GM18861 (cell line): ENCODE measurements at regions not wholly inside any gene's neighbourhood (a gene's known extent, or its start where the extent isn't known, plus 50 kb on each side); places are given as distances from the start of the nearest gene placed in this dataset.
"Not testable (repeated sequence)": the region's sequence is repeated elsewhere in the genome, so short reads cannot be mapped to it uniquely, and the experiment has no call there.

ENCODE experiments used
- ATAC-seq: cut with Tn5 transposase; IDR thresholded peaks from one replicate; pipeline ENCODE4 v1.9.1; 2021; ENCODE audit not compliant: unreplicated experiment

DNA sequence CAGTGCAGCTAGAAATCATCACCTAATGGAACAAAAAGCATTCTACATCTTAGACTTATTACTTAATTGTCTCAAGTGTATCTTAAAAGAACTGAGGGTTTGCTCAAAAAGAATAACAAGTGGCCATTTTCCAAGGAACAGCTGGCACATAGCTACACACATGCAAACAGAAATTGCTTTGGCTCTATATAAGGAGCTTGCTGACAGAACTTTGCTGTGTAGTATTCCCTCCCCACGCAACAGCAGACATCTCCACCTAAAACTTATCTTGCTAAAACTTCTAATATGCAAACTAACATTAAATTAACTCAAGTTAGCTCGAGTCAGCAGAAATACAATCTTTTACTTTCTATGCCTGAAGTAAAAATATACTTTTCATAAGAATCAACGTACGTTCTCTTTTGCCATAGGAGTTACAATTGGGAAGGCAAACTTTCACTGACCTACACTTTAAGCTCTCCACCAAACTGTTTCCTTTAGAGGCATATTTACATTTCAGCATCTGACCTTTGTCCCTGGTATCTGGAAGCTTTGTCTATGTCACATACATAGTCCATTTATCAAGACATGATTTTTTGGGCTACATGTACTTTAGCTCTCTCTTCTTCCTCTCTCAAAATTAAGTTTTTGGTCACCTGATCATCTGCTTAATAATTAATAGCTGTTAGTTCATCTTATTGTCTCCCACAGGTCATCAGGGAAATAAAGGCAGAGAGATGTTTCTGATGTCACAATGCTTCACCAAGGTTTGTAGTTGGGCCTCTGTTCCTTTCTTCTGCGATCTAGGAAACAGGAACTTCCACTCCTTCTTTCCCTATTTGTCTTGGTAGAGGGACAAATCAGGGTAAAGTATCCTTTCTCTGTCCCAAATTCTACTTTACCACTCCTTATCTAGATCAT is 163.4 kb upstream of the AGTR1 start:
- ATAC-seq: no peak

DNA sequence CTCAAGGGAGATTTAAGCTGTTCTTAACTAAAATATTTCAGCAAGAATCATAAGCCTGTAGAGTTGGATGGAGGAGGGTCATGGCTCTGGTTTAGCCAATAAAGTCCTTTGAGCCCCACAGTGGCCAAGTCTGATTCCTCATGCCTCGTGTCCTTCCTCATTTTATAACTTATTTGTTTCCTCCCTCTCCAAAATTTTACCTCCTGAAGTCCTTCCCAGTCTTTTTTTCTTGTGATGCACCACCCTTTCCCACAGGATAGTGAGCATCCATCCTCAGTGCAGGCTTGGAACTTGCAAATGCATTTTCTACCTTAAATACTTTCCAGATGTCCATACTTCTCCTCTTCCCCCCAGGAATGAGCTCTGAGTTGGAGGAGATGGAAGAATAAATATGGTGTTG is 162.7 kb upstream of the AGTR1 start:
- no peak for ATAC-seq

DNA sequence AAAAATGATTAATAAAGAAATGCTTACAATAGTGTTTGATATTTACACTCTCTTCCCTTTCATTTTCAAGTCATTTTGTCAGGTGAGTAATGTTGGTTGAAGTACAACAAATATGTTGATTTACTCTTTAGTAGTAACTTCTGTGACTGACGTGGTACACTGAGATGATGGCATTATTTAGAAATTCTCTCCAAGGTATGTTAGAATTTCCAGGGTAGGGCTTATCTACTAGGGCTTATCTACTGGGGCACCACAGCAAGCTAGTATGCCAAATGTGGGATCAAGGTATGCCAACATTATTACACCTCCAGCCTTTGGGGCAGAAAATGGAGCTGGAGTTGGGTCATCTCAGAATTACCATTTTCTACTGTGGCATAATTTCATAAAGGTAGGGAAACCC is 157.4 kb upstream of the AGTR1 start:
- no peak for ATAC-seq

DNA sequence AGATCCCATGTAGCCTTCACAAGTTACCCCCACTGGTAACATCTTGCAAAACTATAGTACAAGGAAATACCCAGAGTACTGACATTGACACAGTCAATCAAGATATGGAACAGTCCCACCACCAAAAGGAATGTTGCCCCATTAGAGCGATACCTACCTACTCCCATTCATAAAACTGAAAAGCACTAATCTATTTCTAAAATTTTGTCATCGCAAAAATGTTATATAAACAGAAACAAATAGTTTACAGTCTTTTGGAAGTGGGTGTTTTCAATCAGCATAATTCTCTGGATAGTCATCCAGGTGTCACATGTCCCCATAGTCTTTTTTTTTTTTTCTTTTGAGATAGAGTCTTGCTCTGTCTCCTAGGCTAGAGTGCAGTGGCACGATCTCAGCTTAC is 156.9 kb upstream of the AGTR1 start:
- no peak for ATAC-seq

DNA sequence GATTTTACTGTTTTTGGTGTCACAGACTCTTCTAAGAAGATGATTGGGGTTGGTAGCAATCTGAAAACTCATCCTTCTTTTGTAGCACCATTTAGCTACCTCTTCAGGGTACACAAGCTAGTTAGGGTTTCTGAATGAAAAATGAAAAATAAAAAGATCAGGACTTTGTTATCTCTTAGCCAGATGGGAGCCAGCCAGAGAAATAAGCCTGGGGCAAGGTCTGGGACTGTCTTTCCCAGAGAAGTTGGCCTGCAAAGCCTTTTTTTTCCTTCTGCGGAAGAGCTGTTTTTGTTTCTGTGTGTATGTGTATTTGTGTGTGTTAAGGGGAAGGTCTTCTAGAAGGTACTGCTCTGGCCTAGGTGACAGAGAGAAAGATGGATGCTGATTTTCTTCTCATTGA is 150.7 kb upstream of the AGTR1 start:
- ATAC-seq: no peak

GRCh38 chr3:148551767-148552260 is 145.9 kb upstream of the AGTR1 start:
- no peak for ATAC-seq

DNA sequence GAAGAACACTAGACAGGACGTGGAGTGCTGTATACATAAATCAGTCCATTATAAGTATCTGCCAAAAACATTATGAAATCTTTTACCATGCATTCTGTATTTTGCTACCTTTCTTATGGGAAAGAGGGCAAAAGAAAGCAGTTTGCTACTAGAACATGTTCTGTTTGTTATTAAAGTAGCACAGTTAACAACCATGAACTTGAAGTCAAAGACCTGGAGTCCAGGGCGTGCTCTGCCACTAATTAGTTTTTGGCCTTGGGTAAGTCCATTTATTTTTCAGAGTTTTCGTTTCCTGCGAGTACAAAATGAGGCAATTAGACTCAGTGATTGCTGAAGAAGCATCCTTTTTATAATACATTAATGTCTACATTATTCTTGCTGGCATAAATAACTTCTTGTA is 143.3 kb upstream of the AGTR1 start:
- no peak for ATAC-seq

GRCh38 chr3:148556664-148557063 is 141.0 kb upstream of the AGTR1 start:
- ATAC-seq: no peak

DNA sequence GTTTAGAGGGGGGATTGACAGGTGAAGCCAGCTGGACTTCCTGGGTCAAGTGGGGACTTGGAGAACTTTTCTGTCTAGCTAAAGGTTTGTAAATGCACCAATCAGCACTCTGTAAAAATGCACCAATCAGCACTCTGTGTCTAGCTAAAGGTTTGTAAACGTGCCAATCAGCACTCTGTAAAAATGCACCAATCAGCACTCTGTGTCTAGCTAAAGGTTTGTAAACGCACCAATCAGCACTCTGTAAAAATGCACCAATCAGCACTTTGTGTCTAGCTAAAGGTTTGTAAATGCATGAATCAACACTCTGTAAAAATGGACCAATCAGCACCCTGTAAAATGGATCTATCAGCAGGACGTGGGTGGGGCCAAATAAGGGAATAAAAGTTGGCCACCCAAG is 120.1 kb upstream of the AGTR1 start:
- ATAC-seq: not testable (repeated sequence)

DNA sequence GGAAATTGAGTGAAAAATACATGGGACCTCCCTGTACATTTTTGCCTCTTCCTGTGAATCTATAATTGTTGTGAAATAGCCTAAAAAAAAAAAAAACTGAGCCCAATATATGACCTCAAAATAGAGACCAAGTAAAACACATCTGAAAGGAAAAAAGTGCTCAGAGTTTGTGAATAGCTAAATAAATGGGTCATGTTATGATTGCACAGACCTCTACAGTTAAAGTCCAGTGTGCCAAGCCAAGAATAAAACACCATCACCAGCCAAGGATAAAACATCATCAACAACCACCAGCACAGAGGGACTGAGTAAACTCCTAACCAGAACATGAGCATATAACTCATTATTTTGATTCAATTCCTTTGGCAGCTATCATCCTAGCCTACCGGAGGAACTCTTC is 115.6 kb upstream of the AGTR1 start:
- ATAC-seq: no peak

GRCh38 chr3:148583793-148584192 is 113.9 kb upstream of the AGTR1 start:
- ATAC-seq: no peak

- ATAC-seq: no peak
Observed at GRCh38 chr3:148584438-148584837, 113.3 kb upstream of the AGTR1 start.

DNA sequence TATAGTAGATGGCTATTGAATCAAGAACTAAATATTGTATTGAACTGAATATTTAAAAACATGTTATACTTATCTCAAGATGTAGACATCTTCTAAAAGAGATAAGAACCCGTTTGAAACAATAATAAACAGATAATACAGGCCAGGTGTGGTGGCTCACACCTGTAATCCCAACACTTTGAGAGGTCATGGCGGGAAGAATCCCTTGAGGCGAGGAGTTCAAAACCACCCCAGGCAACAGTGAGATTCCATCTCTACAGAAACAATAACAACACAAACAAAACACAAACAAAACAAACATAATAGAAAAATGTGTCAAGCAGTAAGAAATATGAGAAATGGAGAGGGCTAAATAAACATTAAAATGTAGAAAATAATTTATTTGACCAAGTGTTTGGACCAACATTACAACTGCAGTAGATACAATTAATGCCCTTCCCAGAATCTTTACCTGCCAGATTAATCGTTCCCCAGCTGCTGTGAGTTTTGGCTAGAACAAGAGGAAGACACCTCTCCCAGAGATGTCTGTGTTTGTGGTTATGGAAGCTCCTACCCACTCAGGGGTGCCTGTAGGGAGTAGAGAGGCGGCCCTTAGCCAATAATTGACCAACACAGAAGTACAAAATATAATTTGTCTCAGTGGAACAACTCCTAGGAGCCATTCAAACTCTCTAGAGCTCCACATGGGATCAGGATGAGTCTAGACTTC is 111.9 kb upstream of the AGTR1 start:
- no peak for ATAC-seq

DNA sequence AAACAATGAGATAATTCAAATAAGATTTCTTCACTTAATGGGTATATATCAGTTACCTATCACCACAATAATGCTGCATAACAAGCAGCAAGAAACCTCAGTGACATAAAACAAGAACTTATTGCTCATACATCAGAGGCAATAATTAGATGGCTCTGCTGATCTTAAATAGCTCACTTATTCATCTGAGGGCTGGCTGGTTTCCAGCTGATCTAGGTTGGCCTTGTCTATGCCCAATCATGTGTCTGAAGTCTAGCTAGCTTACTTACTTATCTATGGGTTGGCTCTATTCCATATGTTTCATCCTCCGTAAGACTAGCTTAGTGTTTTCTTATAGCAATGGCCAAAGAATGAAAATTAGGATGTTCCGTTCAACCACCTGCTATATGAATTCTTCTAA is 109.4 kb upstream of the AGTR1 start:
- no peak for ATAC-seq

- ATAC-seq: no peak
Observed at GRCh38 chr3:148591525-148591924, 106.2 kb upstream of the AGTR1 start.

DNA sequence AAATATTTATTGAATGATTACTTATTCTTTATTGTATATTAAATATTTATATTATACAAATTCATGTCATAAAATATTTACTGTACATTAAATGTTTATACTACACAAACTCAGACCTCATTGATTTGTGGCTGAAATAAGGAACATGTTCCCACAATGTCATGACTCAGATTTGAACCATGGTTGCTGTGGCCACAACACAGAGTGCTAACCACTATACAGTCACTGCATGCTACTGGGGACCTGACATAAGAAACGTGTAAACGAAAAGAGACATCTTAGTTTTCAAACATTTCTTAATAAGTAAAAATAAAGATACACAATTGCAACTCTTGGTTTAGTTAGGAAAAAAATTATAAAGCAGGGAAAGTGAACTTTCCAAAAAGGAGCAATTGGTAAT is 99.1 kb upstream of the AGTR1 start:
- ATAC-seq: no peak

DNA sequence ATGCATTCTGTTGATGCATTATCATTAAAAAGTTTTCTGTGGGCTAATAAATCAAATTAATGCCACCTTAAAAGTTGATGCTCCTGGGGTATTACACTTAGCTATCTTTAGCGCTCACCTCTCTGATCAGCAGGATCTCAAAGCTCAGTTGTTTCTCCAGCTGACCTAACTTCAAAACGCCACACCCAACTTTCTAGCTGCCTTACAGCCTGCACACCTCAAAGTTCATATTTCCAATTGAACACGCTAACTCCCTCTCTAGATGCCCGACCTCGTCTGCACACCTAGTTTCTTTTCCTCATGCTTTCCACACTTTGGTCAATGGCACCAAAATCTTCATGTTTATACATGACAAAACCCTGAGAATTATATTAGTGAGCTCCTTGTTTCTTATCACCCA is 98.2 kb upstream of the AGTR1 start:
- ATAC-seq: no peak

- ATAC-seq: no peak
Observed at GRCh38 chr3:148600440-148600839, 97.3 kb upstream of the AGTR1 start.

DNA sequence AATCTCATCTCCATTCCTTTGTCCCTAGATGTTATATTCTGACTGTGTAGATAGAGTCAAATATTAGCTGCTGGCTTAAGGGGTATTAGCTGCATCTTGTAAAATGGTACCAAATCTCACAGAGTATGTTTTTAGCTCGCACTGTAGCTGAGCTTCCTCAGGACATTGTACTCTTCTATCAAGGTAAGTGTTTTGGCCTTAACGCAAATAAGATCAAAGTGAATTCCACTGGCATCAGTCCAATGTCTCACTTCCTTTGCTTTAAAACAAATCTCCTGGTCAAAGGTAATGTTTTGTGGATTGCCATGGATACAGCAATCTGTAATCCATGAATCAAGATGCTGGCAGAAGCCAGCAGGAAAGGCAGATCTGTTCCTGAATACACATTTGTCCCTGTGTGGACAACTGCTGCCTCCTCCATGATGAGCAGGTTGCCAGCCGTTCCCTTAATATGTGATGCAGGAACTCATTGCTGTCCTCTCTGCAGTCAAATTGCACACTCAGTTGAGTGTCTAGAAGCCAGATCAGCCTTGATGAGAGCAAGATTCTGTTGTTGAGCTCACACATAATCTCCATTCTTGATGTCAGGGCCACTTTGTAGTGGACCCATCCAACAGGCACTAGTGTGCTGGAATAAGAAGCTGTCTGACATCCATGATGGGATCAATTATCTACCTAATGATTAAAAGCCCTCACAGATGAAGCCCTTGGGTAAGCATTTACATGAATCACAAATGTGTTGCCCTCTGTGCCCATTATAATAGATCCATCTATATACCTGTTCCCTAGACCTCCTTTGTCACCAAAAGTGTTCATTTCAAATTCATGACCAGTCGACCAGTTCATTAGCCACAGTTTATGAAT is 96.6 kb upstream of the AGTR1 start:
- no peak for ATAC-seq

DNA sequence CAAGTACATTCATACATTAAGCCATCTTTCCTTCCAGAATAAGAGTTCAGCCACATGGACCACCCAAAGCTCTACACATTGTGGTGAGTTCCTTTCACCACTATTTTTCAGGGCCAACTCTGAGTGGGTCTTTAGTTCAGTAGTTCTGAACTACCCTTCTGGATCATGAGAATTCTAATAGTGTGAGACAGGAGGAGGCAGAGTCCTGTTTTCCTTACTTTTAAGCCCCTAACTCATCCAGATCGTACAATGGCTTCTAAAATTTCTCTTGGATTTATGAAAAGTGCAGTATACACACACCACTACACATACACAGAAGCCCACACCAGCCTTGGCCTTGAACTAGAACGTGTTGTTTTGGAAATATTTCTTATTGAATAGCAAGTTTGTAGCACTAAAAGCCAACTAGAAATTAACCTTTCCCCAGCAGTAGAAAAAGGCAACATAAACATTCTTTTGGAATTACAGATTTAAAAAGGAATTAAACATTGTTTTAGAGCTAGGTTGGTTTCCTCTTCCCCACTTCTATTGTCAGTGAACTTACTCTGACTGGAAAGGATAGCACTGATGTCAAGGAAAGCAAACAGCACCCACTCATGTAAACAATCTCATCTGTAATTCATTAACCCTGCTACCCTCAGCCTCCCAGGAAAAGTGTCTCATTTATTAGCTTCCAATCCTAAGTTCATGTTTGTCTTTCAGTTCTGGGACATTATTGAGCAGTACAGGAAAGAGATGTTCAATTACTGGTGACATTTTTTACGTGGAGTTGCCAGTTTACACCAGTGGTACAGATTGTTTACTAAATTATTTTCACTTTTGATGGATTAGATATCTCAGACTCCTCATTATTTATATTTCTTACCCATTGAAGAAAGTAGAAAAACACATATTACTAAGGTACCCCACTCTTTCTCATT is 95.7 kb upstream of the AGTR1 start:
- ATAC-seq: no peak
